HG02973 (cell line): ENCODE measurements at regions not wholly inside any gene's neighbourhood (a gene's known extent, or its start where the extent isn't known, plus 50 kb on each side); places are given as distances from the start of the nearest gene placed in this dataset.
"Not testable (repeated sequence)": the region's sequence is repeated elsewhere in the genome, so short reads cannot be mapped to it uniquely, and the experiment has no call there.

Experiments
- ATAC-seq: cut with Tn5 transposase; IDR thresholded peaks from one replicate; pipeline ENCODE4 v1.9.1; 2021; ENCODE audit warnings: moderate library complexity; ENCODE audit not compliant: unreplicated experiment

DNA sequence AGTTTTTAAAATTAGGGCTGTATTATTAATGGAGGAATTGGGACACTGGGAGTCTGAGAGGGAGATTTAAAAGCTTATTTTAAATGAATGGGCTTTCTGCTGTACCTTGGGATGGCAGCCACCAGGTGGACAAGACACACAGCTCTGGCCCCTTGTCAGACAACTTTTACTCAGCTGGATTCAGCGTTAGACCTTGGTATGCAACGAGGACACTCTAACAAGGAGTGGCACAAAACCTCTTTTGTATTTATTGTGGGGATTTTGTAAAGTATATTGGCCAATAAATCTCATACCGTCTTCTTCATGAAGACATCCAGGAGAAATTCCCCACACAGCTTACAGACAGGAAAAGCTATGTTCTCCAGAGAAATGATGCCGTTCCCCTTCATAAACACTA lies 105.7 kb downstream of the LCA5 start:
- no peak for ATAC-seq

DNA sequence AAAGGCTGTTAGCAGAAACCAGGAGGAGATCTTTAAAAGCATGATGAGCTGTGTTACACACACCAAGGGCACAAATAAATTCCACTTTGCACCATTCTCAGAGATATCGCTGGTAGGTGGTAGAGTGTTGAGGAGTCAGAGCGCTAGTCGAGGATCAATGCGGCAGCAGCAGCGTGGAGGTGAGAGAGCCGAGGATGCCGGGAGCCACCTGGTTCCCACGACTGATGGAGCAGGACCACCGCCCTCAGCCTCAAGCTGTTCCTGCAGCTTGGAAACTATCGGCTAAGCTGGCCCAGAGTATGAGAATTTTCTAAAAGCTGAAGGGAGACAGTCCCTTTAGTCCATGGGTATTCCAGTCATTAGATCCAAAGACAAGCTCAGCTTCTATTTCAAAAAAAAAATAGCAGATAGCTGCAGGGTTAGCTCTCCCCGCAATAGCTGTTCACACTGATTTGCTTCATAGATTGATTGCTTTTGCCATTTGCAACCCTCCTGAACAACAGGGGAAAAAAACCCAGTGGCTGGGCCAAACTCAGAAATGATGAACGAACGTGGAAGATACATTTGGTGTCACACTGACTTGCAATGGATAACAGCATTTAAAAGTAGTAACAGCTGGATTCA lies 106.2 kb downstream of the LCA5 start:
- ATAC-seq, result no peak

DNA sequence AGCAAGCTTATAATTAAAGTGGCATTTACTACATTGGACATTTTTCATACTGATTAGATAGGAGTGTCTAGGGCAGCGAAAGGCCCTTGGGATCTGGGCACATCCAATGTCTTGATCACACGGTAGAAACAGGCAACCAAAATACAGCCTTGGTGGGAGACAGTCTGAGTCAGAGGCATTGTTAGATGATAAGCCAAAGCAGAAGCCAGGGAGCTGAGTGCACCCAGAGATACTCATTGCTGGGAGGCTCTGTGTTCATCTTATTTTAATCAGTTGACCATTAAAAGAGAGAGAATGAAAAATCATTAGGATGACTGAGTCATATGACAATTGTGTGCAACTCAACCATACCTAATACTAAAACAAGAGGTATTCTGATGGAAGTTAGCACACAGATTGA lies 109.5 kb downstream of the LCA5 start:
- ATAC-seq, result no peak

DNA sequence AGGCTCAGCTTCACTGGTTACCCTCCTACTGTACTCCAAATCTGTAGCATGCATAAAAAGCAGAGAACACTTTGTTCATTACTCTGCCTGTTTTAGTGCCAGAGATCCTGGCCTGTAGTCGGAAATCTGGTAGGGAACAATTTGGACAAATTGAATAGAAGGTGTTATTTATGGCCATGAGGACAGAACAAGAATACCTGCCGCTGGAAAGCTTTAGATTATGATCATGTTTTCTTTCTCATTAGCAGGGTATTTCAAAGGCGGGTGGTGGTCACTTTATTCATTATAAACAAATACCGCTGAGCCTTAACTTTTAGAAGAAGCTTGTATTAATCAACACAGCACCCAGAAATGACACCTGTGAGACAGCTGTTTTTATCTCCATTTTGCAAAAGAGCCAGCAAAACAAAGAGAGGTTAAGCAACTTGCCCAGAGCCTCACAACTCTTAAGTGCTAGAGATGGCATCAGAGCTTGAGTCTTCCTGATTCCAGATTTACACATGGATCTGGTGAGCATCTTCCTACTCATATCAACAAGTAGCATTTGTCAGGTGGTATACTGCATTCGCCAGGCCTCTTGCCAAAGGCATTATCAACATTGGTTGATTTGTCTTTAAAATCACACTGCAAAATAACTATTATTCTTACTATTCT lies 110.5 kb downstream of the LCA5 start:
- no peak for ATAC-seq

DNA sequence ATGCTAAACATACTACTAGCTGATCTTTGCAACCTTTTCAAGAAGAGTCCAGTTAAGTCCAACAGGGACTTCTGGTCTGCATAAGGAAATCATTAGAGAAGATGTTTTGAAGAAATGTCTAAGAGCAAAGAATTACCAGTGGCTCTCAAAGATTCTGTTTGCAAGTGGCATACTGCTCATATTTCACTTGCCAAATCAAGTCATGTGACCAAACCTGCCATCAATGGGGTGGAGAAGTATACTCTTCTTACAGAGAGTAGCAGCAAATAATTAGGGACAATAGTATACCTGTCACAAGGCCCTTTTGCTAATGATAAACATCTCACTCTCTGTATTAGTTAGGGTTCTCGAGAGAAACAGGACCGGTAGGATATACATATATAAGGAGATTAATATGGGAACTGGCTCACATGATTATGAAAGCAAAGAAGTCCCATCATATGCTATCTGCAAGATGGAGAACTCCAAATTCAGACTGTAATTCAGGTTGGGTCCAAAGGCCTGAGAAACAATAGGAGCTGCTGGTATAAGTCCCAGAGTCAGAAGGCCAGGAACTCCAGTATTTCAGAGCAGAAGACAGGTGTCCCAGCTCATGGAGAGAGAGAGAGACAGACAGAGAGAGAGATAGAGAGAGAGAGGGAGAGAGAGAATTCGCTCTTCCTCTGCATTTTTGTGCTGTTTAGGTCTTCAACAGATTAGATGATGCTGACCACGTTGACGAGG lies 111.5 kb downstream of the LCA5 start:
- no peak for ATAC-seq

DNA sequence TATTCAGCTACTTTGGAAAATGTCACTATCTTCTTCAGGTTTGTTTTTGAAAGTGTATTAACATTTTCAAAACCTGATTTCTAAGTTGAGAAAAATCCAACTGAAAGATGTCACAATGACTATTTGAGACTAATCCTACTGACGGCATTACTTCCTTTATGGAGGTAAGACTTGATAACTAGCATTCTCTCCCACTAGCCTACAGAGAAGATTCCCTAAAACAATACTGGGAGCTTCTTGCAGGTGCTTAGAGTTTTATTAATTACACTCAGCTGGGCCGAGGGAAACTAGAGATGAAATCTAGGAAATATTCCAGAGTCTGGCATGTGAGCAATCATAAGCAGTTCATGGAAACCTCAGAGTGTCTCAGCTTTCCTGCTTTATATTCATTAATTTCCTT lies 114.0 kb downstream of the LCA5 start:
- ATAC-seq, result no peak

DNA sequence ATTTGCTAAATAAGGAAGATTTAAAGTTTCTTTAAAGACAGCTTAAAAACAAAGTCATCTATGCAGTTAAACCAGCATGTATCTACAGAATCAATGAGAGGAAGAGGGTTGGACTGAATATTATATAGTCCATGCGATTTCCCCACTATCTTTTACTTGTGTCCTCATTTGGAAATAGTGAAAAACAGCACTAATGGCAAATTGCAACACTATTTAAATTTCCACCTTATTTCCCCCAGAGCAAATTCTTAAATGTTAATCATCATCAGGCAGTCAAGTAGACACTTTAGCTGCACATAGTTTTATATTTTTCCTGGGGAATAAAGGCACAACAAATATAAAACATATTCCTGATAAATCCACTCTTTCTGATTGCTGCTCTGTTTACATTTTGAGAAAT lies 114.6 kb downstream of the LCA5 start:
- no peak for ATAC-seq

DNA sequence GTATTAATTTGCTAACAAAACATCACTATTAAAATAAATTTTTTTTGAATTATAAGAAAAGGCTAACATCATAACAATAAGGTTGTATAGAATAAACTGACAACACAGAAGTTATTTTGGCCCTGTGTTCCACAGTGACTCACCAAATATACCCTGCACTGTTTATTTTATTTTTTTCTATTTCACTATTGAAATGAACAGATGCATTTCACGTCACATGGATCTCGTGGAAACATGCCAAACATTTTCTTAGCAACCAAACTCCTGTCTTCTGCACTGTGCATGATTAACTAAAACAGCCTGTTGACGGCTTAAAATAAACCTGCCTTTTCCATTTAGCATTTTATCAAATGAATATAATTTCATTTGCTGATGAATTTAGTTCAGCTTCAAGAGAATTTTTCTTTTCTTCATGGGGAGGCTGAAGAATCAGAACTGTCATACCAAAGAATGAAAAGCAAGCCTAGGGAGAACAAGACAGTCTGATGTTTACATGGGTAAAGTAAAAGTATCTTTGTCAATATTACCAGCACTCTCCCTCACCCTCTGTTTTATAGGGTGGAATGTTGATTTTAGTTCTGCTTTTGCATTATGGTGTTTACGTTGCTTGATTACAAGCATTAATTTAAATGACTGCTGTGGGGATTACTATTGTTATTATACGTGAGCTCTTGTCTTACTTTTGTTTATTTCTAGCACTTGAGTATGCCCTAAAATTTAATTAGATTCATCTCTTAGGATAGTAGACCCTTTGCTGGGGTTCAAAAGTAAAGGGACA lies 115.3 kb downstream of the LCA5 start:
- peak; percentile 83 for ATAC-seq

DNA sequence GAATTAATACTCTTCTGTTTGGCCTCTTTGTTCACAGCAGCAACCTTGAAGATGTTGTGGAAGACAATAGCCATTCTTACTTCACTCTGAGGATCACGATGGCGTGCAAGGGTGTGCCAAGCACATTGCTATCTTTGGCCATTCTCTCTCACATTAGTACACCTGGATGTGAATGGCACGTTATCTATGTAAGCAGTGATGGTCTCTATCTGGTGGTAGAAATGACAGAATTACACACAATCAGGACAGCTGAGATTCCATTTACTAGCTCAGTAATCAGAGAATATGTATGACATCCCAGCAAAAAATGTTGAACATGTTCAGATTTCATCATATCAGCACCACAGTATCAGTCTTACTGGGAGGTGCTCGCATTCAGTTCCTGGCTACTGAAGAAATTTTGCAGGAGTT lies 116.2 kb downstream of the LCA5 start:
- no peak for ATAC-seq

DNA sequence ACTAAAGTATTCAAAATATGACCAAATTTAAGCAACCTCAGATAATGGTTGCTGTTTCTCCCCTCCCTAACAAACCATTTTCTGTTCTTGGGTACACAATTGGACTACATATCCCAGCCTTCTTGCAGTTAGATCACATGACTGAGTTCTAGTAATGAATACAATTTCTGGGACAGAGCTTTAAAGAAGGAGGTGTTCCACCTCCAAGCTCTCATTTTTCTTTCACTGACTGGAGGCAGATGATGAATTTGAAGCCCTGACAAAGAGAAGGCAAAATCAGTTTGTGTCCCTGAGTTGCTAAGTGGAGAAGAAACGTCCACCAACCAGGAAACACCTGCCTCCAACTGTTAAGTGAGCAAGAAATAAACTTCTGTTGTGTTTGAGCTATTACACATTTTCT lies 117.2 kb downstream of the LCA5 start:
- ATAC-seq, result no peak

DNA sequence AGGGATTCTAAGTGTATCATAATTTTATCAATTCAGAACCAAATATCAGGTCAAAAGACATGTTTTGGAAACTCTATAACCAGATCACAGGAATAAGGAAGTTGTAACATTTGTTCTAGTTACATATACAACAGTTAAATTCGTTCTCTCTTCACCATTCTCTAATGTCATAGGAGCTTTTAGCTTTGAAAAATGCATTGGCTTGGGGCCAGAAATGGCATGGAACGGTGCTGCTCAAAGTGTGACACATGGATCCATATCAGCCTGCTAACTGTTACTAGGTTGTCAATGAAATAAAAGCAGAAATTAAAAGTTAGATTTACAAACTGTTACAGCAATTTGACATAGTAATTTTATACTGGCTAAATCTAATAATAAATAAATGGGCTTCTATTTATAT lies 120.3 kb downstream of the LCA5 start:
- ATAC-seq, result no peak

DNA sequence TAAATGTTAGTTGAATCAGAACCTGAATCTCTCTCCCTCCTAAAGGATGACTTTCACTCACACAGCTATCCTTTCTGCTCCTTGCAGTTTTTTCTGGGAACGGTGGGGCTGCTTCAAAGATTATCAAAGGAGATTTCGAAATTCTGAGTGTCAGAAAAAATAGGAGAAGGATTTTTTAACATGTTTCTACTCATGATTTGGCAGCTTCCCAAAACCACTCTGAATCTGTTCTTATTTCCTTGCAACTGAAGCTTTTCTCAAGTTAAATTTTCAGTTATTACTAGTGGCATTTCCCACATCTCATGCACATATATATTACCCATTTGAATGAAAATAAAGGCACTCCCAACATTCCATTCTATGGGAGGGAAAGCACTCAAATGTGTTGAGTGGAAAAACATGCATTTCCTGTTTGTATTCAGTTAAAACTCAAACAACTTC lies 123.6 kb downstream of the LCA5 start:
- ATAC-seq, result no peak

DNA sequence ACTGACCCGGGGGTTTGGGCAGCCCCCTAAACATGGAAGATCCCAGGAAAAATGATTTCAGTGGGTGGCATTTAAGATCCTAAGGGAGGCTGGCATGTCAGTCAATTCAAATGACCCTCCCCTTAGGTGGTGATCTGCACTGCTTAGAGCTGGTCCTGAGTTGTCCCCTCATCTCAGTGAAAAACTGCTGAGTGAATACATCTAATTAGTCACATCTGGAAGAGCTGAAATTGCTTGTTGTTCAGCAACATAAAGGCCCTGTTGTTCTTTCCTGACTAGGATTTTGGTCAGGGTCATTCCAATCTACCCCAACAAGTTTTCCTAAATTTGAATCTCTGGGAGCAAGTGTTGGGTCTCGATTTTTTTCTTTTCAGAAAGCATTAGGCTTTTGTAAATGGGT lies 126.4 kb downstream of the LCA5 start:
- ATAC-seq, result no peak

DNA sequence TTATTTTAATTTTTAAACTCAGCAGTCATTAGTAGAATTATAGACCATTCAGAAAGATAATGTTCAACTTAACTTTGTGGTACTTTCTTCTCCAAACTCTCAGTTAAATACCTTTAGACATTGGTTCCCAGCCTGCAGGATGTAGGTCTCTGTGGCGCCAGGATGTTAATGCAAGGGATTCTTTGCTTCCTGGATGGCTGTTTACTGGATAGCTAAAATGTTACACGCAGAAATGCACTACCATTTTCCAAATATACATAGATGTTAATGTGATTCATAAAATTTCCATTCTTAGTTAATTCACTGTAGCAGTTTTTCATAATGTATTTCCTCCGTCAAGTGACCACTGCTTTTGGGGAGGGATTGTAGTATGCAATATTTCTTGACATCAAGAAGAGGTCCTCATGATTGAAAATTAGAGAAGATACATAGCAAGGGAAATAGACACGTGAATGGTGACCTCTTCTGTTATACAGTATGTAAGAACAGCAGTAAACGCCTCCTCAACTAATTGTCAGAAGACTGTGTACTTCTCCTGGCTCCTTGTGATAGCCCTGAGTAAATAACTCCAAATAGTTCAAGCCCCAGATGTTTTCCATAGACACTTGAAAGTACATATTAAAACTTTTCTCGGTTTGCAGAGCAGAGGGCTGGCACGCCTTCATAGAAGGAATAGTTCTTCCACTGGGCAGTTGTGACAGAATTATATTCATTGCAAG lies 128.8 kb downstream of the LCA5 start:
- no peak for ATAC-seq

DNA sequence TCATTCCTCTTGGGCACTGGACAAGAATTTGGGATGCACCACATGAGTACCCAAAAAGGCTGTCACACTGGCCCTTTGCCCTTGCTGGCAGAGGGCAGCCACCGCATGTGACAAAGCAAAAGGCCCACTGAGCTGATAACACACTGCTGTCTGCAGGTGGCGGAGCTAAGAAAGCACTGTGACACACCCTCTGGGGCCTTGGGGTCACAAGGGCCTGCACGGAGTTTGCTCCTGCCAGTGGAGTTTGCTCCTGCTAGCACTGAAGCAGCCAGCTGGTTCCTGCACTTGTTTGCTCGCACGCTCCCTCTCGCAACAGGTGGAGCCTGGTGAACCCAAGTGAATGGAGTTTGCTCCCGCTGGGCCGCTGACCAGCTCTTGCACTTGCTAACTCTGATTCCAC lies 132.6 kb downstream of the LCA5 start:
- no peak for ATAC-seq

DNA sequence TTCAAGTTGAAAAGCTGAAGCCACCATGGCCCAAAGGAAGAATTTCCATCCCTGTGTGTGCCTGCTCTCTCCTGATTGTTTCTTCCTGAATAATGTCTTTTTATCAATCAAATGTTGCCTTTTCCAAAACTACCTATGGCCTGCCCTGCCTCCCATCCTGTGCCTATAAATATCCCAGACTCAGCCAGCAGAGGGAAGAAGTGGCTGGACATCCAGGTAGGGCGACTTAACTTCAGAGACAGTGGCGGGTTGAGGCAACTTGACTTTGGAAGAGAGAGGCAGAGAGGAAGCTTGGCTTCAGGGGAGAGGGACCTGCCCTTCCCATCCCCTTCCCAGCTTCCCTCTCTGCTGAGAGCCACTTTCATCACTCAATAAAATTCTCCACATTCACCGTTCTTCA lies 133.0 kb downstream of the LCA5 start:
- no peak for ATAC-seq

DNA sequence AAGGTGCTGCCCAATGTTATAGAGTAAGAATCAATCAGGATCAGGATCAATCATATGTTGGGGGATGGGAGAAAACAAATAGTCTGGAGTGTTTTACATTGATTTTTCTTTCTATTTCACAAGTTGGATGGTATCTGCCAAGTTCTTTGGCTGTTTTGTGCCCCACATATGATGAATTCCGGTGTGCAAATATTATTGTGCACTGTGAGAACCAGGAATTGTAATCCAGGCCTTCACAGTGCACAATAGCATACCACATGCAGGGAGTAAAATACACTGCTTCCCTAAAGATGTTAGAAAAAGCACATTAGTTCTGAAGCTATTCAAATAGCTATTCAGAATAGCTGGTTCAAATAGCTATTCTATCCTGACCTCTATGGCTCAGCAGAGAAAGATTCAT lies 133.7 kb downstream of the LCA5 start:
- no peak for ATAC-seq

DNA sequence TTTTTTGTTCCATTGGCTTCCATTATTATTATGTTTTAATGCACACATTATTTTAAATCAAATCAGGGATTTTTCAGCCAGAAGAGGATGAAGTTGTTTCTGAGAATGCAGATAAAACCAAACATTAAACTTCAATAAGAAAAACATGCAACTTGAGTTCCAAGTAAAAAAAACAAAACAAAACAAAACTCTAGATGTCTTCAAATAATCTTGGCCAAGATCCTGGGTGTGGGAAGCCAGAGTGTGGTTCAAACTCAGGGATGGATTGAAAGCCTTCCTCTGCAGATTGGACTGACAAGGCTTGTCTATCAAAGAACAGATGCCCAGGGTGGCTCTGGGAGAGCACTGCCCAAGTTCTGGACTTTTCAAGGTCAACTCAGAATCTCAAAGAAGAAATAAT lies 134.1 kb downstream of the LCA5 start:
- no peak for ATAC-seq

DNA sequence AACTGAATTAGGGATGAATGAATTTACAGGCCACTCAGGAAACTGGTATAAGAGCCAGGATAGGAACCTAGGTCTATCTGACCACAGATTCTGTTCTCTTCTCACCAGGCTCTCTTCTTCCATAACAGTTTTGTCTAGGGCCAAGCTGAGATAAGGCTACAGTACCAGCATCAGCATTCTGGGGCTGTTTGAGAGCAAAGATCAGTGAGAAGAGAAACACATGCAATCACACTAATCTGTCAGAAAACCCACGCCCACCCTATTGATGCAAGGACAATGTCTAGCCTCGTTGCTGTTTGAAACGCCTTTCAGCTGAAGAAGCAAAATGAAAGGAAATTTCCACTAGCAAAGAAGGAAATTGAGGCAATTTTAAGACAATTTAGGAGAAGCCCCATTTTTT lies 137.7 kb downstream of the LCA5 start:
- ATAC-seq, result no peak

DNA sequence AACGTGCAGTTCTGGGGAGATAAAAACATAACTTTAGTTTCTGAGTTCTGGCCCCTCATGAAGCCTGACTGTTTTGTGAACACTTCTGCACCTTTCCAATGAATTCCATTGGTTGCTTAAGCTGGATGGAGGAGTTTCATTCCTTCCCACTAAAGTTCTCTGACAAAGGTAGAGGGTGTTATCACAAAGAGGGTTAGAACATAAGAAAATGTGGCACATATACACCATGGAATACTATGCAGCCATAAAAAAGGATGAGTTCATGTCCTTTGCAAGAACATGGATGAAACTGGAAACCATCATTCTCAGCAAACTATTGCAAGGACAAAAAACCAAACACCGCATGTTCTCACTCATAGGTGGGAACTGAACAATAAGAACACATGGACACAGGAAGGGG lies 138.6 kb downstream of the LCA5 start:
- not testable (repeated sequence) for ATAC-seq

DNA sequence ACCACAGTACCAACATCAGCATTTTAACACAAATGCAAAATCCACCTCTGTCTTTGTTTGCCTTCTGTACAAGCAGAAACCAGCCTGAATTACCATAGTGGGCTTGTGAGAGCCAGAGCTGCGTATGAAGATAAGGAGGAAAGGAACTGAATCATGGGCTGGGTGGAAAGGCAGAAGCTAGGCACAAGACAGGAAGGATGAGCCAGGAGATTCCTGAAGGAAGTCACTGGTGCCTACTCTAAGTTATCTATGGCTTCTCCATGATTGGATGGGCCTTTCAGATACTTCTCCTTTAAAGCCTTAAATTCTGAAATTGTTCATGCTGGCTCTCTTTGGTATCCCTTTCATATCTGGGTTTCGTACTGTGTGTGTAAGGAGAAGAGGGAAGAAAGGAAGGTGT lies 140.6 kb downstream of the LCA5 start:
- no peak for ATAC-seq
